Ascending aorta (tissue), 2 donors: ENCODE measurements at regions not wholly inside any gene's neighbourhood (a gene's known extent, or its start where the extent isn't known, plus 50 kb on each side); places are given as distances from the start of the nearest gene placed in this dataset.

Experiments used
- DNase-seq, 2 donors: peaks; one replicate each; pipeline ENCODE4 v3.0.0-alpha.2; 2019; ENCODE audit warnings: low spot score in 2 of 2
- H3K27ac ChIP-seq, 2 donors: fragments of 200-600 bp; sonication (generic); one replicate each; pipeline ENCODE4 v1.5.1; 2016 to 2017; ENCODE audit warnings: mild to moderate bottlenecking in 1 of 2
- H3K27me3 ChIP-seq: fragments of 200-600 bp; sonication (generic); one replicate; pipeline ENCODE4 v1.5.1; 2017
- H3K36me3 ChIP-seq, 2 donors: fragments of 200-600 bp; sonication (generic); one replicate each; pipeline ENCODE4 v1.5.1; 2016
- H3K4me1 ChIP-seq, 2 donors: fragments of 200-600 bp; sonication (generic); one replicate each; pipeline ENCODE4 v1.5.1; 2016 to 2017; ENCODE audit warnings: mild to moderate bottlenecking in 1 of 2
- H3K4me3 ChIP-seq, 2 donors: fragments of 200-600 bp; sonication (generic); one replicate each; pipeline ENCODE4 v1.5.1; 2016 to 2017; ENCODE audit warnings: mild to moderate bottlenecking in 1 of 2
- H3K9me3 ChIP-seq, 2 donors: fragments of 200-600 bp; sonication (generic); one replicate each; pipeline ENCODE4 v1.5.1; 2016
- intact Hi-C: fragments of 100-400 bp; cut with DNase I; formaldehyde crosslinking; loops from one replicate; pipeline ENCODE4 v1.15.1; 2023
- TF ChIP-seq, protein P1 (sequence below), 3 experiments: fragments of 200-600 bp in 2 of 3; fragments of 450-650 bp in 1 of 3; sonication (generic) in 2 of 3; IDR thresholded peaks; one replicate each; pipeline ENCODE4 v1.5.1; 2016 to 2019; ENCODE audit warnings: antibody characterized with exemption in 3 of 3, mild to moderate bottlenecking in 1 of 3, moderate library complexity in 1 of 3

DNA sequence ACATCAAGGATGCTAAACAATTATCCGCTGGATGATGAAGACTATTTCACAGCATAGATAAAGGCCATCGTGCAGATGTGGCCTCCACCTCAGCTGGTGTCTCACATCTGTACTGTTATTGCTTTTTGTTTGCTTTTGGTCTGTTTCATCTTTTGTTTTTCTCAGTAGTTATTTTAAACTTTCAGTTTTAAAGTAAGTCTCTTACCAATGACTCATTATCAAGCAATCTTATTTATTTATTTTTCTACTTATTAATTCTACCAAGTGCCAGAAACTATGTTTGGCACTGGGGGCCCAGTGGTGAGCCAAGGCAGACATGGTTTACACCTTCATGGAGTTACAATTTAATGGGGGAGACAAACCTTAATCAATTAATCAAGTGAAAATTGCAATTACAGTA, 250.9 kb upstream of the TMEM72 start:
- intact Hi-C loops = loop anchor here (5.0 kb wide), 1 partner anchor 62 kb away; no protein-coding TSS in a partner anchor
- Histone ChIP-seq H3K4me1 (peaks cover 2 to 11% of the 10 kb centered on the region in 2 donors), H3K4me3 (no peak overlapping the region), H3K9me3 (no peaks in the 10 kb centered on the region), H3K27ac (no peak overlapping the region), H3K27me3 (no peaks in the 10 kb centered on the region), H3K36me3 (no peaks in the 10 kb centered on the region)
- DNase-seq = no peak
- TF ChIP-seq, protein P1, sequence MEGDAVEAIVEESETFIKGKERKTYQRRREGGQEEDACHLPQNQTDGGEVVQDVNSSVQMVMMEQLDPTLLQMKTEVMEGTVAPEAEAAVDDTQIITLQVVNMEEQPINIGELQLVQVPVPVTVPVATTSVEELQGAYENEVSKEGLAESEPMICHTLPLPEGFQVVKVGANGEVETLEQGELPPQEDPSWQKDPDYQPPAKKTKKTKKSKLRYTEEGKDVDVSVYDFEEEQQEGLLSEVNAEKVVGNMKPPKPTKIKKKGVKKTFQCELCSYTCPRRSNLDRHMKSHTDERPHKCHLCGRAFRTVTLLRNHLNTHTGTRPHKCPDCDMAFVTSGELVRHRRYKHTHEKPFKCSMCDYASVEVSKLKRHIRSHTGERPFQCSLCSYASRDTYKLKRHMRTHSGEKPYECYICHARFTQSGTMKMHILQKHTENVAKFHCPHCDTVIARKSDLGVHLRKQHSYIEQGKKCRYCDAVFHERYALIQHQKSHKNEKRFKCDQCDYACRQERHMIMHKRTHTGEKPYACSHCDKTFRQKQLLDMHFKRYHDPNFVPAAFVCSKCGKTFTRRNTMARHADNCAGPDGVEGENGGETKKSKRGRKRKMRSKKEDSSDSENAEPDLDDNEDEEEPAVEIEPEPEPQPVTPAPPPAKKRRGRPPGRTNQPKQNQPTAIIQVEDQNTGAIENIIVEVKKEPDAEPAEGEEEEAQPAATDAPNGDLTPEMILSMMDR (IDR thresholded peaks at IDR 0.05) = no peak

DNA sequence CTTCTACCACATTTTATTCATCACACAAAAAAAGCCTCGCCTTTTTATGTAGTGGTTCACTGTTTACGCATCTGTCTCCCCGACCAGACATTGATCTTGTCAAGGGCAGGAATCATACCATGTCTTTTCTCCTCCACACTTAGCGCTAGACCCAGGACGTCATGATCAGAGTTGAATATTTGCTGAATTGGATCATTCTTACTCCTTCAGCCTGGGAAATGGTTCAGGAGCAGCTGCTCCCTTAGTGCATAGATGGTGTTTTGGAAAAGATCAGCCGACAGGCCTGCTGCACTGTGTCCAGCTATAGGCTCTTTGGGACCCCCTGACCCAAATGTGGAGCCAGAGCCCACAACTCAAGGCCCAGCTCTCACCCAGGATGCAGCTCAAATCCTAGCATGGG, 249.1 kb upstream of the TMEM72 start:
- Histone ChIP-seq H3K4me3 (no peak overlapping the region), H3K9me3 (no peaks in the 10 kb centered on the region), H3K27ac (no peak overlapping the region), H3K4me1 (peaks cover 2 to 11% of the 10 kb centered on the region in 2 donors), H3K27me3 (no peaks in the 10 kb centered on the region), H3K36me3 (no peaks in the 10 kb centered on the region)
- DNase-seq = no peak
- intact Hi-C loops = loop anchor here (5.0 kb wide), 1 partner anchor 60 kb away; no protein-coding TSS in a partner anchor
- TF ChIP-seq, protein P1 (IDR thresholded peaks at IDR 0.05) = no peak

DNA sequence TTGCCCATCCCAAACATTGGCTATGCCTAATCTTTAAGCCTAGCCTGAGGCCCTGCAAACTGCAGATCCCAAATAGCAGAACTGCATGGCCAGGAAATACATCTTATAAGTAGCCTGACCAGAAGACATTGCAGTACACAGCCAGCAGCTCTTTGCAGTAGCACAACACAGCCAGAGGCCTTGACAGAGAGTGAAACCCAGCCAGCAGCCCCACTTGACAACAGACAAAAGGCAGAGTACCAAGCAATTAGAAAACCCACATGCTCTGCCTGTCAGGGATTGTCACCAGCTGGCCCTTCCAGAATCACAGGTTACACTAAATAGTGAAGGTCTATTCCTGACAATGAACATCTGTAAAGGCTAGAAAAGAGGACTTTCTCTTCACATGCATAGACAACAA, 242.8 kb upstream of the TMEM72 start:
- H3K27ac ChIP-seq = no peak overlapping the region
- TF ChIP-seq, protein P1 (IDR thresholded peaks at IDR 0.05) = no peak
- H3K36me3 ChIP-seq = no peaks in the 10 kb centered on the region
- H3K4me1 ChIP-seq = no peaks in the 10 kb centered on the region
- intact Hi-C loops = no loop called here
- H3K27me3 ChIP-seq = no peaks in the 10 kb centered on the region
- DNase-seq = no peak
- H3K9me3 ChIP-seq = no peaks in the 10 kb centered on the region
- H3K4me3 ChIP-seq = no peak overlapping the region

DNA sequence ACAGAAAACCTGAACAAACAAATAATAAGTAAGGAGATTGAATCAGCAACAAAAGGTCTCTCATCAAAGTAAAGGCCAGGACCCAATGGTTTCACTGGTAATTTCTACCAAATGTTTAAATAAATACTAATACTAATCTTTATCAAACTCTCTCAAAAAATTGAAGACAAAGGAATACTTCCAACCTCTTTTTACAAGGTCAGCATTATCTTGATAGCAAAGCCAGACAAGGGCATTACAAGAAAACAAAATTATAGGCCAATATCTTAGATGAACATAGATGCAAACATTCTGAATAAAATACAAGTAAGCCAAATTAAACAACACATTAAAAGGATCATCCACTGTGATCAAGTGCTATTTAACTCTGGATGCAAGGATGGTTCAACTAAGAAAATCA, 239.8 kb upstream of the TMEM72 start:
- H3K27me3 ChIP-seq = no peaks in the 10 kb centered on the region
- no peaks in the 10 kb centered on the region for H3K36me3 ChIP-seq
- H3K9me3 ChIP-seq = no peaks in the 10 kb centered on the region
- no peak for DNase-seq
- H3K4me1 ChIP-seq = peaks cover 6 to 13% of the 10 kb centered on the region in 2 donors
- TF ChIP-seq, protein P1 (IDR thresholded peaks at IDR 0.05) = no peak
- no peak overlapping the region for H3K4me3 ChIP-seq
- intact Hi-C loops = no loop called here
- H3K27ac ChIP-seq = no peak overlapping the region

DNA sequence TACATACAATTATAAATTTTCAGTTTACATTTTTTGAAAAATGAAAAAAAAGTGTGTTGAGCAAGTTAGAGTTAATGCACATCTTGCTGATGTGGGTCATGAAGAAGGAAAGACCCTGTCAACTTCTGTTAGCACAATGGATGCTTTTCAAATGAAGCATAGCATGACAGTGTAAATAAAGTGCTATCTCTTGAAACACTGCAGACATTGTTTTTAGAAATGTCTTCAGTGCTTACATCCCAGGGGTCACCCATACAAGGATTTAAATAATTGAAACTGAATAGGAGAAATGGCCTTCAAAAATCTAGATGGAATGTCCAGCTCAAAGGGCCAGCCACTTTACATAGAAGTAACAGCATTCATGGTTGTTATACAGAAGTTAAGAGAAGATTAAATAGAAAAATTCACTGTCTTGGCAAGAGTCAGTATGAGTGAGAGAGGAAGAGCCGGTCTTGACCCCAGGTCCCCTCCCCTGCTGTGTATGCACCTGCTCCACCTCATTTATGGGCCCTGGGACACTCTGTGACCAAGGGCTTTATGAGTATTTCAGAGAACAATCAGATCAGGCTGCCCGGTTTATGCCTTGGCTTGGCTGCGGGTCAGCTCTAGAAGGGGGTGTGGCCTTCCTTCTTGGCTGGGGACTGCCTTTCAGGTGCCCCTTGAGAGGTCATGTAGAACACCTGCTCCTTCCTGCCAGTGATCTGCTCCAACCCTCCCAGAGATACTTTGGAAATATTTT, 237.7 kb upstream of the TMEM72 start:
- TF ChIP-seq, protein P1 (IDR thresholded peaks at IDR 0.05) = no peak

More for the DNA sequence above, 237.7 kb upstream of the TMEM72 start:
- H3K9me3 ChIP-seq = no peaks in the 10 kb centered on the region
- intact Hi-C loops = no loop called here
- no peaks in the 10 kb centered on the region for H3K36me3 ChIP-seq
- no peaks in the 10 kb centered on the region for H3K27me3 ChIP-seq
- peaks cover 6 to 13% of the 10 kb centered on the region in 2 donors for H3K4me1 ChIP-seq
- no peak for DNase-seq
- no peak overlapping the region for H3K4me3 ChIP-seq
- H3K27ac ChIP-seq = no peak overlapping the region
